ENCODE measurements at regions not wholly inside any gene's neighbourhood (a gene's known extent, or its start where the extent isn't known, plus 50 kb on each side); places are given as distances from the start of the nearest gene placed in this dataset.

- TF ChIP-seq TCFL5 (CRISPR knock-in tag; conservative IDR thresholded peaks at IDR 0.05) = no peak
- no peak for TF ChIP-seq DNMT1 (IDR thresholded peaks at IDR 0.05)
- no peak for TF ChIP-seq CEBPZ (IDR thresholded peaks at IDR 0.05; ENCODE audit: borderline replicate concordance, low read depth, low read length)
- peak; percentile 91 for TF ChIP-seq TEAD4 (IDR thresholded peaks at IDR 0.05; ENCODE audit: low read length)
- no peak for TF ChIP-seq TEAD4 (CRISPR knock-in tag; IDR thresholded peaks at IDR 0.05; ENCODE audit: borderline replicate concordance)
- no peak for TF ChIP-seq RFX1 (IDR thresholded peaks at IDR 0.05)
- TF ChIP-seq POLR2G (IDR thresholded peaks at IDR 0.05; ENCODE audit: low read depth, low read length) = peak; percentile 43; the same call in 1 of the 2 replicates
- TF ChIP-seq KLF6 (CRISPR knock-in tag; IDR thresholded peaks at IDR 0.05; ENCODE audit: borderline replicate concordance) = no peak
- peak; percentile 65; the same call in 1 of the 2 replicates for TF ChIP-seq TOE1 (IDR thresholded peaks at IDR 0.05; ENCODE audit: borderline replicate concordance)
- no peak for TF ChIP-seq TOE1 (CRISPR knock-in tag; IDR thresholded peaks at IDR 0.05; ENCODE audit: borderline replicate concordance, low read depth)
- TF ChIP-seq MXI1 (IDR thresholded peaks at IDR 0.05; ENCODE audit: low read depth, low read length) = no peak
- TF ChIP-seq ERF (CRISPR knock-in tag; IDR thresholded peaks at IDR 0.05) = no peak
- peak; percentile 60; the same call in 1 of the 2 replicates for TF ChIP-seq ETS1 (conservative IDR thresholded peaks at IDR 0.05; ENCODE audit: control insufficient read depth, low read depth, low read length)
- TF ChIP-seq BRF1 (IDR thresholded peaks at IDR 0.05; ENCODE audit: borderline replicate concordance, extremely low read depth, insufficient read length) = no peak
- TF ChIP-seq ADNP (tag; IDR thresholded peaks at IDR 0.05) = no peak
- peak in 1 of 2 experiments; percentile 77; a peak in 2 of 4 replicates for TF ChIP-seq HDAC1 (IDR thresholded peaks at IDR 0.05)
- TF ChIP-seq MEIS2 (IDR thresholded peaks at IDR 0.05; ENCODE audit: partially characterized antibody) = peak; percentile 51
- peak; percentile 9 for TF ChIP-seq TAF1 (IDR thresholded peaks at IDR 0.05; ENCODE audit: control insufficient read depth, extremely low read depth, insufficient read depth, low read length, severe bottlenecking)
- no peak for TF ChIP-seq MECOM (CRISPR knock-in tag; IDR thresholded peaks at IDR 0.05)
- TF ChIP-seq DPF2 (IDR thresholded peaks at IDR 0.05) = peak; percentile 92
- no peak for TF ChIP-seq E2F5 (CRISPR knock-in tag; IDR thresholded peaks at IDR 0.05)
- no peak for TF ChIP-seq NFYB (IDR thresholded peaks at IDR 0.05; ENCODE audit: extremely low read depth, insufficient read length)
- TF ChIP-seq ZNF766 (CRISPR knock-in tag; conservative IDR thresholded peaks at IDR 0.05) = peak; percentile 46; the same call in 1 of the 2 replicates
- peak; percentile 51 for TF ChIP-seq ETV1 (tag; conservative IDR thresholded peaks at IDR 0.05; ENCODE audit: low read depth)
- no peak for TF ChIP-seq ZC3H4 (CRISPR knock-in tag; IDR thresholded peaks at IDR 0.05; ENCODE audit: borderline replicate concordance)
Observed at GRCh38 chr15:66630801-66631351, 65.1 kb upstream of the LCTL start (continued).

All from K562 (cell line).